Lower leg skin (tissue), 3 donors: ENCODE measurements at regions not wholly inside any gene's neighbourhood (a gene's known extent, or its start where the extent isn't known, plus 50 kb on each side); places are given as distances from the start of the nearest gene placed in this dataset.

Source experiments
- POLR2A ChIP-seq, 2 donors: fragments of 450-650 bp; IDR thresholded peaks; one replicate each; pipeline ENCODE4 v1.6.1; 2016 to 2017; ENCODE audit warnings: antibody characterized with exemption in 2 of 2, mild to moderate bottlenecking in 1 of 2, moderate library complexity in 1 of 2
- TF ChIP-seq, protein P1 (sequence below), 3 donors: fragments of 450-650 bp; IDR thresholded peaks; one replicate each; pipeline ENCODE4 v1.5.1; 2016; ENCODE audit warnings: antibody characterized with exemption in 3 of 3, mild to moderate bottlenecking in 3 of 3, moderate library complexity in 2 of 3

GRCh38 chr3:174355505-174355904 lies 503.6 kb upstream of the NAALADL2 start:
- TF ChIP-seq, protein P1, sequence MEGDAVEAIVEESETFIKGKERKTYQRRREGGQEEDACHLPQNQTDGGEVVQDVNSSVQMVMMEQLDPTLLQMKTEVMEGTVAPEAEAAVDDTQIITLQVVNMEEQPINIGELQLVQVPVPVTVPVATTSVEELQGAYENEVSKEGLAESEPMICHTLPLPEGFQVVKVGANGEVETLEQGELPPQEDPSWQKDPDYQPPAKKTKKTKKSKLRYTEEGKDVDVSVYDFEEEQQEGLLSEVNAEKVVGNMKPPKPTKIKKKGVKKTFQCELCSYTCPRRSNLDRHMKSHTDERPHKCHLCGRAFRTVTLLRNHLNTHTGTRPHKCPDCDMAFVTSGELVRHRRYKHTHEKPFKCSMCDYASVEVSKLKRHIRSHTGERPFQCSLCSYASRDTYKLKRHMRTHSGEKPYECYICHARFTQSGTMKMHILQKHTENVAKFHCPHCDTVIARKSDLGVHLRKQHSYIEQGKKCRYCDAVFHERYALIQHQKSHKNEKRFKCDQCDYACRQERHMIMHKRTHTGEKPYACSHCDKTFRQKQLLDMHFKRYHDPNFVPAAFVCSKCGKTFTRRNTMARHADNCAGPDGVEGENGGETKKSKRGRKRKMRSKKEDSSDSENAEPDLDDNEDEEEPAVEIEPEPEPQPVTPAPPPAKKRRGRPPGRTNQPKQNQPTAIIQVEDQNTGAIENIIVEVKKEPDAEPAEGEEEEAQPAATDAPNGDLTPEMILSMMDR (IDR thresholded peaks at IDR 0.05), result no peak
- TF ChIP-seq POLR2A (IDR thresholded peaks at IDR 0.05), result no peak
